RWPE1 (cell line): ENCODE measurements at regions not wholly inside any gene's neighbourhood (a gene's known extent, or its start where the extent isn't known, plus 50 kb on each side); places are given as distances from the start of the nearest gene placed in this dataset.

ENCODE experiments used
- CTCF ChIA-PET: fragments of 350-600 bp; sonication (Branson Sonifier 250); formaldehyde crosslinking; extraction: SDS; loops from one replicate; lab custom pipeline; 2021; lab: Yijun Ruan, JAX
- POLR2A ChIA-PET: fragments of 400-600 bp; formaldehyde crosslinking; extraction: SDS; loops from one replicate; lab custom pipeline; 2020; ENCODE audit warnings: antibody characterized with exemption; ENCODE audit not compliant: low non-redundant PET; lab: Yijun Ruan, JAX
- DNase-seq: peaks from one replicate; pipeline ENCODE4 v3.0.0; 2012; ENCODE audit warnings: low spot score
- H3K27ac ChIP-seq: fragments of 450-650 bp; 2 replicates; pipeline ENCODE4 v1.5.1; 2017
- TF ChIP-seq, protein P1 (sequence below): fragments of 450-650 bp; conservative IDR thresholded peaks from 2 replicates; pipeline ENCODE4 v1.5.1; 2017; ENCODE audit warnings: low read depth, mild to moderate bottlenecking

DNA sequence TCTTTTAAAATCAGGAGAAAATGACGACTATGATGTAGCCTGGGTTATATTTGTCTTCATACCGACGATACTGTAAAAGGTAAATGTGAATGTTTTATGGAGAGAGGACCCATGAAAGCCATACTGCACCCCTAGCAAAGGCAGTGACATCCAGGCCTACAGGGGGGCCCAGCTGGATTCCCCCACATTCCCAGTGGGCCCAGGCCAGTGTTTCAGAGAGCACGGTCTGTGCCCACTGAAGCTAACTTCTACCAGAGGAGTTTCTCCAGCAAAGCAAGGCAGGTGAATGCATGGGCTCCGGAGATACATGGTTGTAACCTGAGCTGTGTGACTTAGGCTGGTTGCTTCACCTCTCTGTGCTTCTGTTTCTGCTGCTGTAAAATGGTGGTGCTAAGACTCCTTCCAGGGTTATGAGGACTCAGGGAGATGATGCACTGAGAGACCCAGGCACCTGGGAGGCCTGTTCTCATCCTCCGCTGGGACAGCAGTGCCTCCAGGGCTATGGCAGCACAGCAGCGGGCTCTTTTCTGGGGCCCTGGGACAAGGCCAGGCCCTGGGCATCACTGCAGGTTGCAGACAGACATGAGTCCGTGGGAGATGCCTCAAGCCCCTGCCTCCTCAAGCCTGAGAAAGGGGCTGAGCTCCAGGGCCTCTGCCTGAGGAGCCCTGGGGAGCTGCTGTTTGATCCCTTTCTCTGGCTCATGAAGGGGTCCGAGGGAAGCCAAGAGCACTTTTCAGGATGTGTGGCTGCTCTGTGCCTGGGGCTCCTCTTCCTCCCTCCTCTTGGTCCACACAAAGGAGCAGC is 73.7 kb downstream of the SERPINA3 start:
- H3K27ac ChIP-seq, result no peak overlapping the region
- TF ChIP-seq, protein P1, sequence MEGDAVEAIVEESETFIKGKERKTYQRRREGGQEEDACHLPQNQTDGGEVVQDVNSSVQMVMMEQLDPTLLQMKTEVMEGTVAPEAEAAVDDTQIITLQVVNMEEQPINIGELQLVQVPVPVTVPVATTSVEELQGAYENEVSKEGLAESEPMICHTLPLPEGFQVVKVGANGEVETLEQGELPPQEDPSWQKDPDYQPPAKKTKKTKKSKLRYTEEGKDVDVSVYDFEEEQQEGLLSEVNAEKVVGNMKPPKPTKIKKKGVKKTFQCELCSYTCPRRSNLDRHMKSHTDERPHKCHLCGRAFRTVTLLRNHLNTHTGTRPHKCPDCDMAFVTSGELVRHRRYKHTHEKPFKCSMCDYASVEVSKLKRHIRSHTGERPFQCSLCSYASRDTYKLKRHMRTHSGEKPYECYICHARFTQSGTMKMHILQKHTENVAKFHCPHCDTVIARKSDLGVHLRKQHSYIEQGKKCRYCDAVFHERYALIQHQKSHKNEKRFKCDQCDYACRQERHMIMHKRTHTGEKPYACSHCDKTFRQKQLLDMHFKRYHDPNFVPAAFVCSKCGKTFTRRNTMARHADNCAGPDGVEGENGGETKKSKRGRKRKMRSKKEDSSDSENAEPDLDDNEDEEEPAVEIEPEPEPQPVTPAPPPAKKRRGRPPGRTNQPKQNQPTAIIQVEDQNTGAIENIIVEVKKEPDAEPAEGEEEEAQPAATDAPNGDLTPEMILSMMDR, result no peak
- DNase-seq, result no peak
- POLR2A ChIA-PET, result no interaction called here
- CTCF ChIA-PET, result interaction anchor here (0.6 kb wide), 1 partner anchor 42 kb away, joined by 3 read pairs; no protein-coding TSS in a partner anchor

DNA sequence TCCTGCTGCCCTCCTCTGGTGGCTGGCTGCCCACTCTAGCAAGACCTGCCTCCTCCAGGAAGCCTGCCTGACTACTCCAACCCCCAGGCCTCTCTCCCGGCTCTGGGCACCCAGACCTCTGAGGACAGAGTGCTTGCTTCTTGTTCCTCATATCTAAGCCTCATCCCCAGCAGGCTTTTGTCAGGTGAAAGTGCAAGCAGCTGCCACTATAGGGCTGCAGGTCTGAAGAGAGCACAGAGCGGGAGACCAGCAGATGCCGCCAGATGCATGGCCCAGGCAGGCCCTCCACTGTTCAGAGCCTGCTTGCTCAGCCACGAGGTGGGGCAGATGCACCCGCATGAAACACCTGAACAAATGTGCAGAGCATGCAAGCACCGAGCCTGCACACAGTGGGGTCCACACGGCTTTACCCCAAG is 73.0 kb downstream of the SERPINA3 start:
- ChIA-PET CTCF (interaction anchor here (0.6 kb wide), 1 partner anchor 42 kb away, joined by 3 read pairs; no protein-coding TSS in a partner anchor), POLR2A (no interaction called here)
- no peak for DNase-seq
- TF ChIP-seq, protein P1, result no peak
- H3K27ac ChIP-seq, result no peak overlapping the region

DNA sequence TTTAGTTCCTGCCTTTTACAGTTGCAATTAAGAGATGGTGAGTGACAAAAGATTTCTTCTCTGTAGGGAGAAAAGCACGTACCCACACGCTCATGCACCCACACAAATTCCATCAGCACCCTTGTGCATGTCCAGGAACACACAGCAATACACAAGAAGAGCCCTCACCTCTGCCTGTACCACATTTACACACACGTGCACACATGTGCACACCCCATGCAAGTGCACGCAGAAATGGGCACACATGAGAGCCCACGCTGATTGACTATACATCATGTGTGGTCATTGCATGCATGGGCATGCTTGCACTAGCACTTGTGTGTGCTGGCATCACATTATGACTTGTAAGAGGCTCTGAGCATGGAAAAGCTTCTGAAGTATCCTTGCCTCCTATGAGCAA is 70.5 kb downstream of the SERPINA3 start:
- TF ChIP-seq, protein P1, result no peak
- H3K27ac ChIP-seq, result no peak overlapping the region
- CTCF ChIA-PET, result interaction anchor here (0.6 kb wide), 1 partner anchor 217 kb away, joined by 3 read pairs; no protein-coding TSS in a partner anchor
- DNase-seq, result no peak
- POLR2A ChIA-PET, result no interaction called here

DNA sequence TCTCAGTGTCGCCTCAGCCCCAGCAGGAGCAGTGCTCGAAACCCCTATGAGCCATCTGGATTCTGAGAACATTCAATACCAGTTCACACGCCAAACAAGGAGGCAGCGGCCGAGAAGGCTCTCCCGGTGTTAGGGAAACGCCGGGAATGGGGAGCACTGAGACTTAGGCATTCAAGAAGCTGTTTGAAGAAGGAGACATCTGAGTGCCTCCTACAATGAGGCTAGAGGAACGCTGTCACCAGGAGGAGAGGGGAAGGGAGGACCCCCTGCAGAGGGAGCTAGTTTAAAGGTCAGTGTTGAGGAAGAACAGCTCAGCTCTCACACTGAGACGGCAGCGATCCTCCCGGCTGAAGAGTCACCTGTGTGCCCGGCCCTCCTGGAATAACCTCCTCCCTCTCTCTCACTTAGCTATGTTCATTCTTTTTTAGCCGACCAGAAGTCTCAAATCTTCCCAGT is 69.9 kb downstream of the SERPINA3 start:
- ChIA-PET CTCF (interaction anchor here (0.6 kb wide), 1 partner anchor 216 kb away, joined by 3 read pairs; no protein-coding TSS in a partner anchor), POLR2A (no interaction called here)
- no peak overlapping the region for H3K27ac ChIP-seq
- TF ChIP-seq, protein P1, result no peak
- DNase-seq, result no peak

DNA sequence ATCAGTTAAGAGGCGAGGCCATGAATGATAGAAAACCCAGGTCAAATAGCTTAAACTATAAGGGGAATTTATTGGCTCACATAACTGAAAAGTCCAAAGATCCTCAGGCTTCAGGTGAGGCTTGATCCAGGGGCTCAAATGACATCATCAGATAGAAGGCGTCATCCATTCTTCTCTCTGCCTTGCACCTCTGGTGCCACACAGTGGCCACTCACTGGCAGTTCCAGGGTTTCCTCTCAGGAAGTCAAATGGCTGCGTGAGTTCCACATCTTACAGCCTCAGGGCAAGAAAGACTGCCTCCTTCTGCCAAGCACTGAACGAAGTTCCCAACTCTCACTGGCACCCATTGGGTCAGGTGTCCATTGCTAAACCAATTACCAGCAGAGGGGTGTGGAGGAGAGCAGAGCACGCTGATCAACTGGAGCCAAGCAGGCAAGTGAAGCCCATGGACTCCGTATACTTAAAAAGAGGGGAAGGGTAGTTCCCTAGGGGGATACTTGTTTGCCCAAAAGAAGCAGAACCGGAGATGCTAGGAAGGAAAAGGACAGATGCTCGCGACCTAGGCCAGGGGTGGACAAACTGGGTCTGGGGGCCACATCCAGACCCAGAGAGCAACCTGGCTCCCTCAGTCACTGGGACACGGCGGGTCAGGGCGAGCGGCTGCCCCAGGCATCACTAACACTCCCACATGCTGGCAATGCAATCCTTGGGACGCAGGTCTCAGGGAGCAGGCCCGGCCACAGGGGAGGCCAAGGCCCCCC is 69.3 kb downstream of the SERPINA3 start:
- CTCF ChIA-PET, result interaction anchor here (0.6 to 0.8 kb wide), 2 partner anchors 140 to 1983 kb away, joined by 3 to 4 read pairs; no protein-coding TSS in a partner anchor
- no peak overlapping the region for H3K27ac ChIP-seq
- POLR2A ChIA-PET, result no interaction called here
- TF ChIP-seq, protein P1, result peak; percentile 57
- peak; percentile 59 for DNase-seq

DNA sequence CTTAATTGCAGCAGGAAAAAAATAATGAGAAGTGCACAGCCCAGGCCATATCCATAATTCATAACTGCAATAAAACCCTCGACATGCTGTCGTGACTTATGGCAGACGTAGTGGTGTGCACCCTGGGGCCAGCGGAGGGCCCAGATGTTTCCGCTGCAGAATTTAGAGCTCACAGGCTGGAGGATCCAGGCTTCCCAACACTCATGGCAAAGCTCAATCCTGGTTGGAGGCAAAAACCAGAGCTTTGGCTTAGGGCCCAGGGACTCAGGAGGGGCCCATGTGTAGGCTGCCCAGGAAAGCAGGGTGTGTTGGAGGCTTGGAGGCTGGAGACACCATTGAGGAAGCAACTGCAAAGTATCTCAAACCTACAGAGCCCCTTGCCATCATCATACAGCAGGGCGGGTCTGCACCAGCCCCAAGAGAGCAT is 68.7 kb downstream of the SERPINA3 start:
- TF ChIP-seq, protein P1, result no peak
- CTCF ChIA-PET, result interaction anchor here (0.6 to 1.0 kb wide), 3 partner anchors 9 to 1983 kb away, joined by 3 to 4 read pairs (median 3); no protein-coding TSS in a partner anchor
- DNase-seq, result no peak
- no peak overlapping the region for H3K27ac ChIP-seq
- POLR2A ChIA-PET, result no interaction called here
